Erythroblast (primary cell): ENCODE measurements at regions not wholly inside any gene's neighbourhood (a gene's known extent, or its start where the extent isn't known, plus 50 kb on each side); places are given as distances from the start of the nearest gene placed in this dataset.

Experiments
- GATA1 ChIP-seq: IDR thresholded peaks from 2 replicates; pipeline ENCODE4 v1.6.1; 2011; ENCODE audit warnings: low read depth, mild to moderate bottlenecking, control low read depth, low read length, moderate library complexity
- POLR2A ChIP-seq: IDR thresholded peaks from 2 replicates; pipeline ENCODE4 v1.6.1; 2011; ENCODE audit warnings: mild to moderate bottlenecking, low read length

DNA sequence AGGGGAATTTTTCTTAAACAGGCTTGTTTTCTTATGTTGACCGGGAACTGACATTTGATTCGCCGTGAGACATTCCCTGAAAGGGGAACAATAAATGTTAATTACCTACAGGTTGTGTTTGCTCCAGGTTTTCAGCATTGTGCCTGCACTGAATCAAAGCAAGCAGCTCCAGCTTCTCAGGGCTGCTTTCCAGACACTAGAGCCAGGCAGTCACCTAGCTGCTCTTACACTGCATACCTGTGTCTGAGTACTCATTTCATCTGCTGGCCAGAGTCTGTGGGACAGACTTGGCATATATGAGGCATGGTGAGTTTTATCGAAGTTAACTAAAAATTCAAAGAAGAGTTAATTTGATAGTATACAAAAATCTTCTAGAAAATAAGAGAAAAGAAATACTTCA is 951.8 kb upstream of the MAP3K7 start:
- TF ChIP-seq POLR2A (no peak), GATA1 (no peak)
